Pulmonary artery endothelial cell (primary cell): ENCODE measurements at regions not wholly inside any gene's neighbourhood (a gene's known extent, or its start where the extent isn't known, plus 50 kb on each side); places are given as distances from the start of the nearest gene placed in this dataset.

ENCODE experiments used
- DNase-seq: peaks from one replicate; pipeline ENCODE4 v3.0.0-alpha.2; 2011; ENCODE audit warnings: low read depth, low spot score

GRCh38 chr12:127416796-127417195 is 850.2 kb upstream of the TMEM132C start:
- DNase-seq = no peak

DNA sequence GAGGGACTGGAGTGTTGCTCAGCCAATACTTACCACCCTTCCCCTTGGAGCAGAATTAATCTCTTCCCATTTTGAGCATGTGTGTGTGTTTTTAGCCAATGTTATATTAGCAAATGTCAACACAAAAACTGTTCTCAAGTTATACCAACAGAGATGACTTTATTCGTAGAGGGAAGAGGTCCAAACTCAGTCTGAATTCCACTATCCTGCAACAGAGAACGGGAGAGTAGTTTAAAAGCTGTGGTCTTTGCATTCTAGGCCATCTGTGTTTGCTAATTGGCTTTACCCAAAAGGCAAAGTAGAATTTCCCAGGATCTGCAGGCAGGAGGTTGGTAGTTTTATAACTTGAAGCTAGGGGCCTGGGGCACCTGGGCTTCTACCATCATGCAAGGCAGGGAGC is 847.9 kb upstream of the TMEM132C start:
- no peak for DNase-seq

GRCh38 chr12:127421614-127422013 is 845.4 kb upstream of the TMEM132C start:
- DNase-seq = no peak

DNA sequence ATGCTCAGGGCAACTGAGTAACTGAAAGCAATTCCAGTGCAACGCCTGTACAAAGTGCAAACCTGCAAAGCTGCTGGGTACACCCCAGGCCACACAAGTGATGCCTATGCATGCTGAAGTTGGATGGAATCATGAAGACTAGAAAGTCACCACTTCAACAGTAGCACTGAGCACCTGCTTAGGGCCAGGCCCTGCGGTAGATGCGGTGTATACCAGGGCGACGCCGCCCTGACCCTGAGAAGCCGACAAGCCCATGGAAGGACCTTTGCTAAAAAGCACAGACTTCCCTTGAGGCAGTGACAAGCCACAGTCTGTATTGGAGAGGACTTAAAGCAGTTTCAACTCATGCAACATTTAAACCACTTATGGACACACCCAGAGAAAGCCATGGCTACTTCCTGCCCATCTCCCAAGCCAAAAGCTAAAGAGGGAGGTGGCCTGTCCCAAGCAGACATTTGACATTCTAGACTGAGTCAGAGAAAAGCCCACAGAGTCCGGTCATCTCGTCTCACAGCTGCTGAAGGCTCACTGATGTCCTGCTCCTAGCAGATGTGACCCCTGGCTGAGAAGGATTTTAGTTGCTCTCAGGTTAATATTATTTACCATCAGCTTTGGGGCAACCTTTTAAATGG is 843.9 kb upstream of the TMEM132C start:
- no peak for DNase-seq

DNA sequence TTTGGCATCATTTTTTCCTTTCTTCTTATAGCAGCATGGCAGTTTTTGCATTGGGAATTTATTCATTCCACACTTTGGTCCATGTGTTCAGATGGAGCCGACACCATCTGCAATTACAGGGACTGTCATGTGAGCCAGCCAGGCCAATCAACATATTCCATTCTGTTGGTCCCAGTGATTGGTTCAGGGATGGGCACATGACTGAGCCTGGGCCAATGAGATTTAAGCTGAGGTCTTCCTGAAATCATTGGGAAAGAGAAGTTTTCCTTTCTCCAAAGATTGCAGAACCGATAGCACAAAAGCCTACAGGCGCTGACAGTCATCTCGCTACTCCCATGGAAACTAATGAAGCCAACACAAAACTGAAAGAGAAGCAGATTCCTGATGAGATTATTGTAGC is 841.5 kb upstream of the TMEM132C start:
- DNase-seq = no peak

DNA sequence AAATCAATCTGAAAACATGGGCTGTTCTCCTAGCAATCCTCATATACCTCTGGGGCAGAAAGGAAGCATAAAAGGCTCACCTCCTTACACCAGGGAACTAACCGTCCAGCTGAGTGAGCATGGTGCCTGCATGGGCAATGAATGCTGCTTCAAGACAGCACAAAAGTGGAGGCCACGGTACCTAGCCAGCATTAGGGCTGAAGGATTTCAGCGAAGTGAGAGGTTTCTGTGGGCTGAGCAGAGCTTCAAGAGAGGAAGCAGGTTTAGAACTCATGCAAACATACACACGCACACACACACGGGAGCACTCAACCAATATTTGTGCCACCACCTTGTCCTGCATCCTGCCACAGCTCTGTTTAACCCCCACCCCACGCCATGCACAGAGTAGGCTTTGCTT is 838.5 kb upstream of the TMEM132C start:
- no peak for DNase-seq

DNA sequence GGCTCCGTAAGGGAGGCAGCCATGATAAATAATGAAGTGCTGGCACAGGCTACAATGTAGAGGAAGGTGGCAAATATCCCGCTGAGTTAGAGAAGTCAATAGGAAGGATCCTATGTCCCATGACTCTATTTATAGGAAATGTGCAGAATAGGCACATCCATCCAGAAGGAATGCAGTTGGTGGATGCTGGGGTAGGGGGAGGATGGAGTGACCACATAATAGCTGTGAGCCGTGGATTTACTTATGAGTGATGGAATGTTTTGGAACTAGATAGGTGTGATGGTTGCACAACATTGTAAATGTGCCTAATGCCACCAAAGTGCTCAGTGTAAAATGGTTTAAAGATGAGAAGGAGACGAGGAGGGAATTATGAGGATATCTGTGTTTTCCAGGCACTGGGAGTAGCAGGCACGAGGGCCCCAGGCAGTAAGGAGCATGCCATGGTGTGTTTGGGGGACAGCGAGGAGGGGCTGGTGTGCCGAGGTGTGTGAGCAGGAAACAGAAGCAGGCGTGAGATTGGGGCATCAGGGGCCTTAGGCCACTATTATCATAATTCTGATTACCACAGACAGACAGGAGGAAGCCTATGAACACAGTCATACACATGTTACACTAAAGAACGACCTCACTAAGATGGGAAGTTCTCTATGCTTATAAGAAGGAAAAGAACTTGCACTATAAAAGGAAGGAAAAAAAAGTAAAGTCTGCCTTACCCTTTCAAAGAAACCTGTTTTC is 837.3 kb upstream of the TMEM132C start:
- DNase-seq = no peak

- DNase-seq = no peak
These were observed 836.6 kb upstream of the TMEM132C start for GRCh38 chr12:127430401-127430800.

- no peak for DNase-seq
These were observed 835.8 kb upstream of the TMEM132C start for GRCh38 chr12:127431177-127431576.

GRCh38 chr12:127431594-127431993 is 835.4 kb upstream of the TMEM132C start:
- no peak for DNase-seq

DNA sequence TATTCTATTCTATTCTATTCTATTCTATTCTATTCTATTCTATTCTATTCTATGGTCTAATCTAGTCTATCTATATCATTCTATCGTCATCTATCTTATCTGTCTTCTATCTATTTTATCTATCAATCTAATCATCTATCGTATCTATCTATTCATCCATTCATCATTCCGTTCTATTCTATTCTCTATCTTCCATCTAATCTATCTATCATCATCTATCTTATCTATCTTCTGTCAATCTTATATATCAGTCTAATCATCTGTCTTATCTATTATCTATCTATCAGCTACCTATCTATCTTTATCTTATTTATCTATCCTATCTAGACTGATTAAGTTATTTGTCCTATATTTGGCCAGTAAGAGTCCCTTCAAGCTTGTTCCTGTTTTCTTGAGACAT is 831.5 kb upstream of the TMEM132C start:
- no peak for DNase-seq

DNA sequence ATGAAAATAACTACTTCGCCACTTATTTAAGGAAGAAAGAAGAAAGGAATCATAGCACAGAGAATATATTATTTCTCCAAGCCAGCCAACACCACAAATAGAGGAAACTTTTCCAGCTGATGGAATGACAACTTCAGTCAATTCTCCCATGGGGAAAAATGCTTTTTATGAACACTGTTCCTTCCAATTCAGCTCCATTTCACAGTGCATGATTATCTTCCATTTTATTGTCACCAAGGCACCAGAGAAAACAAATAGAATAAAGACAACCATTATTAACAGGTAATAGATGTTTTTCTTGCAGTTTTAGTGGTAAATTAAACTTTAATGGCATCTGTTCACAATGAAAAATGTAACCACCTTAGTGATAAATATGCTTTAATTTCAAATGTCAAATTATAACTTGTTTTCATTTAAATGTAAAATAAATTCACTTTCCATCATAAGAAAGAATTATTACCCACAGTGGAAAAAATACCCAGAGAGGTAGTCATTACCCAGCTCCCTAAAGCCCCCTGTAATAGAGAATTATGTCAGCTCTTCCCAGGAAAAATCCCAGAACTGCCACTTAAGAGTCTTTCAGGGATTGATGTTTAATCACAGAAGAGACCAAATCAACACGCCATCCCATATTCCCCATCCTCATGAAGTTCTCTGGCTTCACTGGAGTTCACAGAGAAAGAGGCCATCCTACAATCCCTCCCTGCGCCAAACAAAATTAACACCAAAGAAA is 828.3 kb upstream of the TMEM132C start:
- DNase-seq = no peak

DNA sequence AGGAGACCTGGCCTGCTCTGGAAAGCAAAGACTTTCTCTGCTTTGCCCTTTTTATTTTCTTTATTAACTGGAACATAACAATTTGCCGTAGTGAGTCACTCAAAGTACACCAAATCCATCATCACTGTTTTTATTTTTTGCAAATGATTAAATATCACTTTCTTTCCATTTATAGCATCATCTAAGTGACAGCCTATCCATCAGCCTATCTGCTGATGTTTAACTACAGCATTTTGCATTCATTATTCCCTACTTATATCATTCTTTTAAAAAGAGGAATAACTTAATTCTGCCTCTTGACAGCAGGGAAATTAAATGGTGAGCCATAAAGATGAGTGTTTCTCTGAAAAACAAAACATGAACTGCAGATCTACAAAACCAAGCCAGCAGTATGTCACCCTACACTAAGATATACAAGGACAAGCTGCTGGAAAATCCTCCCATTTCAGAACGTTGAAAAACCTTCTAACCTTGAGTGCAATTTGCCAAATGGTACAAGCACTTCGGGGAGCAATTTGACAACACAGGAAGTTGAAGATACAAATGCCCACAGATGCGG is 821.3 kb upstream of the TMEM132C start:
- no peak for DNase-seq

DNA sequence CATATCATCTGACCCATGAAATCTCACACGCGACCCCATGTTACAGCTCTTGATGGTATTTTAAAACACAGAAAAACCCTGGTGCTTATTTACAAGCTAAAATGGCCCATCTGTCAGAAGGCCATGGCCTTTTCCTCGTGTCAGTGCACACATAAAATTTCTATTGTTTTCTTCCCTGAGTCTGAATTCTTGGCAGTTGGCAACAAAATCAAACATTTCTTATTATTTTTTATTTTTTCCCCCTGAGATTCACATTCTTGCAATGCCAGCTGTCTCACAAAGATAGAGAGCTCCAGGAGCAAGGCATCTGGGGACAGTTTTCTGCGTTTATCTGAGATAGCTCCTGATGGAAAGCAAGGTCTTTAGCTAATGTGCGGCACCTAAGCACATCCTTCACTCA is 818.1 kb upstream of the TMEM132C start:
- DNase-seq = no peak

DNA sequence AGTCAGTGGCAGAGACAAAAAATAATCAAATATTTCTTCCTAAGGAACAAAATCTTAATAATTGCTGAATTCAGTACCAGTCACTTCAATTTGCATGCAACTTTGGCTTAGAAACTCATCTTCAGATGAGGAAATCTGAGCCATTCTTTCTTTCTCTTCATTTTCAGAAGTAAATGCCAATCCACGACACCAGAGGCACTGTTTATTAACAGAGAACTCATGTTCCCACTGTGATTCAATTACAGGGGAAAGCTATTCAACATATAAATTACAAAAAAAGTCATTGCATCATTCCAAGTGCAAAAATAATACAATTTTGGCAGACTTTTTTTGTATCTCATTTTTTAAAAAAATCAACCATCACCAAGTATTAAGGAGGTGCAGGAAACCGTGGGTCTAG is 816.1 kb upstream of the TMEM132C start:
- DNase-seq = no peak

GRCh38 chr12:127455347-127456265 is 811.4 kb upstream of the TMEM132C start:
- DNase-seq = no peak

GRCh38 chr12:127457726-127458125 is 809.2 kb upstream of the TMEM132C start:
- DNase-seq = no peak

GRCh38 chr12:127459166-127459565 is 807.8 kb upstream of the TMEM132C start:
- no peak for DNase-seq

- DNase-seq = no peak
These were observed 807.3 kb upstream of the TMEM132C start for GRCh38 chr12:127459687-127460086.

GRCh38 chr12:127463237-127463636 is 803.7 kb upstream of the TMEM132C start:
- no peak for DNase-seq

- DNase-seq = no peak
These were observed 797.6 kb upstream of the TMEM132C start for GRCh38 chr12:127469331-127469730.
